Heart left ventricle (tissue), 13 donors: ENCODE measurements at regions not wholly inside any gene's neighbourhood (a gene's known extent, or its start where the extent isn't known, plus 50 kb on each side); places are given as distances from the start of the nearest gene placed in this dataset.

ENCODE experiments used
- POLR2A ChIP-seq, 2 donors: fragments of 450-650 bp; IDR thresholded peaks; one replicate each; pipeline ENCODE4 v1.6.1; 2017; ENCODE audit warnings: antibody characterized with exemption in 2 of 2, mild to moderate bottlenecking in 2 of 2, moderate library complexity in 2 of 2
- TF ChIP-seq, protein P1 (sequence below), 12 donors: fragments of 200-600 bp; sonication (generic) in 4 of 12; IDR thresholded peaks; one replicate each; pipeline versions ENCODE4 v1.5.0 to v1.8.0; 2018 to 2022; ENCODE audit warnings: antibody characterized with exemption in 12 of 12, mild to moderate bottlenecking in 5 of 12
- donor health status: ischemic (EF 13 %, LVEDD 7.1; RV severe dilation, severe dysfunction).
- donor health status: DM: no; HTN: yes; CAD: no.
- donor health status: DM: no; HTN: no; CAD: no.
- donor health status: ischemic (EF 25% LVEDD 6.9; RV normal size, moderate dysfunction).
- donor health status: ischemic (EF 25% LVEDD 5.7; RV mildly dilated, moderate dysfunction).
- donor health status: ischemic (EF 35%, LVEDD 5.7; RV mildly dilated, moderate dysfunction).
- donor health status: nonischemic (EF 11% LVEDD 7.7; RV severe dilation, severe dysfunction).
- donor health status: DM: yes; HTN: yes; CAD: no.
- donor health status: PGD.
- donor health status: ischemic (EF 29% LVEDD 5.4; RV normal size, mild dysfunction).
- donor health status: nonischemic (EF 23%, LVEDD 6.1; RV moderate dilation, normal function).

DNA sequence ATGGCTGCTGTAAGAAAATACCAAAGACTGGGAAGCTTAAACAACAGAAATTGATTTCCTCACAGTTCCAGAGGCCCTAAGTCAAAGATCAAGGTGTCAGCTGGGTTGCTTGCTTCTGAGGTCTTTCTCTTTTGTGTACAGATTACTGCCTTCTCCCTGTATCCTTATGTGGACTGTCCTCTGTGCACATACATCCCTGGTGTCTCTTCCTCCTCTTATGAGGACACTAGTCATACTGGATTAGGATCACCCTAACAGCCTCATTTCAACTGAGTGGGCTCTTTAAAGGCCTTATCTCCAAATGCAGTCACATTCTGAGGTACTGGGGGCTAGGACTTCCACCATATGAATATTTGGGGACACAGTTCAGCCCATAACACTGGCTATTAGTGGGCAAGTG lies 130.0 kb upstream of the DTNBP1 start:
- TF ChIP-seq, protein P1, sequence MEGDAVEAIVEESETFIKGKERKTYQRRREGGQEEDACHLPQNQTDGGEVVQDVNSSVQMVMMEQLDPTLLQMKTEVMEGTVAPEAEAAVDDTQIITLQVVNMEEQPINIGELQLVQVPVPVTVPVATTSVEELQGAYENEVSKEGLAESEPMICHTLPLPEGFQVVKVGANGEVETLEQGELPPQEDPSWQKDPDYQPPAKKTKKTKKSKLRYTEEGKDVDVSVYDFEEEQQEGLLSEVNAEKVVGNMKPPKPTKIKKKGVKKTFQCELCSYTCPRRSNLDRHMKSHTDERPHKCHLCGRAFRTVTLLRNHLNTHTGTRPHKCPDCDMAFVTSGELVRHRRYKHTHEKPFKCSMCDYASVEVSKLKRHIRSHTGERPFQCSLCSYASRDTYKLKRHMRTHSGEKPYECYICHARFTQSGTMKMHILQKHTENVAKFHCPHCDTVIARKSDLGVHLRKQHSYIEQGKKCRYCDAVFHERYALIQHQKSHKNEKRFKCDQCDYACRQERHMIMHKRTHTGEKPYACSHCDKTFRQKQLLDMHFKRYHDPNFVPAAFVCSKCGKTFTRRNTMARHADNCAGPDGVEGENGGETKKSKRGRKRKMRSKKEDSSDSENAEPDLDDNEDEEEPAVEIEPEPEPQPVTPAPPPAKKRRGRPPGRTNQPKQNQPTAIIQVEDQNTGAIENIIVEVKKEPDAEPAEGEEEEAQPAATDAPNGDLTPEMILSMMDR (IDR thresholded peaks at IDR 0.05): no peak
- TF ChIP-seq POLR2A (IDR thresholded peaks at IDR 0.05): no peak
